Gastrocnemius medialis (tissue), 4 donors: ENCODE measurements at regions not wholly inside any gene's neighbourhood (a gene's known extent, or its start where the extent isn't known, plus 50 kb on each side); places are given as distances from the start of the nearest gene placed in this dataset.

Experiments
- ATAC-seq, 2 donors: fragments of 150-250 bp; one replicate each; pipeline ENCODE4 v1.9.1; 2016
- DNase-seq, 2 donors: peaks; one replicate each; pipeline ENCODE4 v3.0.0-alpha.2; 2019
- H3K27ac ChIP-seq, 4 donors: fragments of 200-600 bp; sonication (generic); 1 replicate in 1 of 4; 2 replicates in 3 of 4; pipeline ENCODE4 v1.5.1; 2016 to 2018; ENCODE audit warnings: mild to moderate bottlenecking in 2 of 4, moderate library complexity in 1 of 4
- H3K27me3 ChIP-seq, 3 donors: fragments of 200-600 bp; sonication (generic) in 2 of 3; 1 replicate in 1 of 3; 2 replicates in 2 of 3; pipeline versions ENCODE4 v1.5.1 to v1.6.0; 2016 to 2019; ENCODE audit warnings: mild to moderate bottlenecking in 1 of 3, moderate library complexity in 1 of 3
- H3K36me3 ChIP-seq, 2 donors: fragments of 200-600 bp; sonication (generic) in 1 of 2; one replicate each; pipeline ENCODE4 v1.5.1; 2017 to 2018
- H3K4me1 ChIP-seq, 2 donors: fragments of 200-600 bp; sonication (generic) in 1 of 2; one replicate each; pipeline ENCODE4 v1.5.1; 2016 to 2017; ENCODE audit warnings: mild to moderate bottlenecking in 2 of 2
- H3K4me3 ChIP-seq, 4 donors: fragments of 200-600 bp; sonication (generic) in 3 of 4; 1 replicate in 1 of 4; 2 replicates in 3 of 4; pipeline ENCODE4 v1.5.1; 2016 to 2019; ENCODE audit warnings: mild to moderate bottlenecking in 2 of 4
- H3K9me3 ChIP-seq, 3 donors: fragments of 200-600 bp; sonication (generic) in 2 of 3; 1 replicate in 1 of 3; 2 replicates in 2 of 3; pipeline ENCODE4 v1.5.1; 2016 to 2019
- CTCF ChIP-seq, 5 experiments: fragments of 450-650 bp in 3 of 5; fragments of 200-600 bp in 2 of 5; sonication (generic) in 2 of 5; IDR thresholded peaks in 4 of 5; conservative IDR thresholded peaks in 1 of 5; 1 replicate in 4 of 5; 2 replicates in 1 of 5; pipeline ENCODE4 v1.5.1; 2016 to 2019; ENCODE audit warnings: antibody characterized with exemption in 5 of 5, mild to moderate bottlenecking in 3 of 5, moderate library complexity in 3 of 5
- POLR2A ChIP-seq, 2 donors: fragments of 450-650 bp; IDR thresholded peaks; one replicate each; pipeline ENCODE4 v1.6.1; 2017; ENCODE audit warnings: antibody characterized with exemption in 2 of 2, mild to moderate bottlenecking in 2 of 2, moderate library complexity in 2 of 2
- in situ Hi-C, 4 donors: fragments of 200-750 bp; cut with MboI; loops; one replicate each; pipeline versions ENCODE4 v1.15.0 to v1.8.0; 2017; ENCODE audit warnings: low sequenced_read_pairs in 4 of 4
- intact Hi-C: fragments of 100-400 bp; cut with DNase I; formaldehyde crosslinking; loops from one replicate; pipeline ENCODE4 v1.15.1; 2023; ENCODE audit warnings: low total_unique reads

DNA sequence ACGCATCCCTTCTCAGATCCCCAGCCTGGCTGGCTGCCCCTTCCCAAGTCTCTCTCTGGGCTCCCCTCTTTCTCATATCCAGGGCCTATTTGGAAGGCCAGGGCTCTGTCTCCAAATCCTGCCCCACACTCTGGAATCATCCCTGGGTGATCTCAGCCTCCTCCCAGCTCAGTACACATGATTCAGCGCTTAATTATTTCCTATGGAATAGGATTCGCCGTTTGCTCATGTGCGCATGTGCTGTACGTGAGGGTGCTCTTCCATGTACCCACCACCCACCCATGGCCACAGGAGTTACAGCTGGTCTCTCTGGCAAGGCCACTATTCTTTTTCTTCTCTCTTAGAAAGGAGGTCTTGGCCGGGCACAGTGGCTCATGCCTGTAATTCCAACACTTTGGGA is 81.7 kb upstream of the FOXP4 start:
- ATAC-seq, result no peak

DNA sequence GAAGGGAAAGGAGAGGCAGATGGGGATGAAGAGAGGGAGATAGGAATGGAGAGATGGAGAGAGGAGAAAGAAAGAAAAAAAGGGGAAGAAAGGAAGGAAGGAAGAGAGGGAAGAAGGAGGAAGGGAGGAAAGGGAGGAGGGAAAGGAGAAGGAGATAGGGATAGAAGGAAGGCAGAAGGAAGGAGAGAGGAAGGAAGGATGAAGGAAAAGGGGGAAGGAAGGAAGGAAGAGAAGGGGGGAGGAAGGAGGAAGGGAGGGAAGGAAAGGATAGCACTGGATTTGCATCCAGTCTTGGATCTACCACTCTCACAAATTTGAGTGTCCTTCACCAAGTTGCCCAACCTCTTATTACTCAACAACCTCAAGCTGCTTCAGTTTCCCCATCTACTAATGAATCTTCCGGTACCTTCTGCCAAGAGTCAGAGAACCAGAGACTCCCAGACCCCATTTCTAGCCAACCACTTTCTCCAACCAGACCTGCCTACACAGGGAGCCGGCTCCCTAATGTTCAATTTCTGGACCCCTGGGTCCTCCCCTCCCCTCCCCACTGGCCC is 79.7 kb upstream of the FOXP4 start:
- H3K4me3 ChIP-seq, result no peak overlapping the region
- in situ Hi-C loops, result loop anchor here in 2 of 4 donors (10.0 kb wide), 1 partner anchor 128 kb away; no protein-coding TSS in a partner anchor
- no peaks in the 10 kb centered on the region for H3K36me3 ChIP-seq
- H3K27me3 ChIP-seq, result peaks cover 25 to 34% (median 31%) of the 10 kb centered on the region in 3 donors
- H3K9me3 ChIP-seq, result no peaks in the 10 kb centered on the region
- no peak for DNase-seq
- no peaks in the 10 kb centered on the region for H3K4me1 ChIP-seq
- peak in 1 of 2 donors; percentile 43 for ATAC-seq
- TF ChIP-seq CTCF (IDR thresholded peaks at IDR 0.05 in 4 of 5, conservative IDR thresholded peaks at IDR 0.05 in 1 of 5), result no peak
- no peak for TF ChIP-seq POLR2A (IDR thresholded peaks at IDR 0.05)
- no peak overlapping the region for H3K27ac ChIP-seq
- intact Hi-C loops, result no loop called here

More for the DNA sequence above, 81.7 kb upstream of the FOXP4 start:
- Histone ChIP-seq H3K27me3 (peaks cover 5 to 16% (median 11%) of the 10 kb centered on the region in 3 donors), H3K36me3 (no peaks in the 10 kb centered on the region), H3K27ac (no peak overlapping the region), H3K4me1 (no peaks in the 10 kb centered on the region), H3K9me3 (no peaks in the 10 kb centered on the region), H3K4me3 (no peak overlapping the region)
- TF ChIP-seq CTCF (IDR thresholded peaks at IDR 0.05 in 4 of 5, conservative IDR thresholded peaks at IDR 0.05 in 1 of 5) (no peak), POLR2A (IDR thresholded peaks at IDR 0.05) (no peak)
- in situ Hi-C loops, result loop anchor here in 3 of 4 donors (5.0 to 10.0 kb wide), 2 partner anchors 128 to 130 kb away; no protein-coding TSS in a partner anchor
- intact Hi-C loops, result no loop called here
- no peak for DNase-seq

- Histone ChIP-seq H3K4me1 (no peaks in the 10 kb centered on the region), H3K4me3 (no peak overlapping the region), H3K36me3 (no peaks in the 10 kb centered on the region), H3K27ac (no peak overlapping the region), H3K27me3 (peaks cover 26 to 34% (median 31%) of the 10 kb centered on the region in 3 donors), H3K9me3 (no peaks in the 10 kb centered on the region)
- intact Hi-C loops (no loop called here), in situ Hi-C loops (loop anchor here in 2 of 4 donors (10.0 kb wide), 1 partner anchor 128 kb away; no protein-coding TSS in a partner anchor)
- DNase-seq, result no peak
- TF ChIP-seq POLR2A (IDR thresholded peaks at IDR 0.05), result no peak
- TF ChIP-seq CTCF (IDR thresholded peaks at IDR 0.05 in 4 of 5, conservative IDR thresholded peaks at IDR 0.05 in 1 of 5), result no peak
- no peak for ATAC-seq
Observed at GRCh38 chr6:41467061-41467460, 79.1 kb upstream of the FOXP4 start.

DNA sequence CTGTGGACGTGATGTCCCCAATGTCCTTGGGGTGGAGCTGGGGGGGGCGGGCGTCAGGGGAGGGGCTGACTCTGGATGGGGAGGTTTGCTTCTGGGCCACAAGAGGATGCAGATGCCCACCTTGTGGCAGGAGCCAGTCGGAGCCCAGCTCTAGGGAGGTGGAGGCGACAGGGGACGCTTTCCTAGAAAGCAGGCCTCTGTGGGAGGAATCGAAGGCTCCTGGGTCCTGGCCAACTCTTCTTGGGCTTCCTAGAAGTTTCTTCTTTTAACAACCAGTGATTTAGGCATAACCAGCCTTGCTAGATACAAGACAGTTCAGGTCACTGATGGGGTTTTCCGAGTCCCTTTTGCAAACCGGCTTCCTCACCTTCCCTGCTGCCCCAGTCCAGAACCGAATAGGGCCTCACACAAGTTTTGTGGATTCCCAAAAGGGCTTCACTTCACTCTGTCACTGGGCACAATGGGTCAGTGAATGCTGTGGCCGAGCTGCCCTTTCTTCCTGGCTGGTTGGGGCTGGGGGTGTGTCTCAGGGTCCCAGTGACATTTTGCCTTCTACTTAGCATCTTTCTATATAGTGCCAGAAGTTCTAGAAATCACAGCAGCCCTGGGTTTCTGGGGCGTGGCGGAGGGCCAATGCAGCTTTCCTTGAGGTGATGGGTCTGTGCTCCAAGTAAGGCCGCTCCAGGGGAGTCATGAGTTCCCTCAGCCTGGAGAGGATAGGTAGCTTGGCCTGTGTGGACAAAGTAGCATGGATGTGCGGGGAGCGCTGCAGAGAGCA is 78.4 kb upstream of the FOXP4 start:
- no peak overlapping the region for H3K27ac ChIP-seq
- intact Hi-C loops, result no loop called here
- no peaks in the 10 kb centered on the region for H3K4me1 ChIP-seq
- H3K4me3 ChIP-seq, result no peak overlapping the region
- DNase-seq (no peak), ATAC-seq (no peak)
- in situ Hi-C loops, result loop anchor here in 2 of 4 donors (10.0 kb wide), 1 partner anchor 127 kb away; no protein-coding TSS in a partner anchor
- no peaks in the 10 kb centered on the region for H3K36me3 ChIP-seq
- H3K27me3 ChIP-seq, result peaks cover 26 to 34% (median 31%) of the 10 kb centered on the region in 3 donors
- H3K9me3 ChIP-seq, result no peaks in the 10 kb centered on the region
- no peak for TF ChIP-seq POLR2A (IDR thresholded peaks at IDR 0.05)
- no peak for TF ChIP-seq CTCF (IDR thresholded peaks at IDR 0.05 in 4 of 5, conservative IDR thresholded peaks at IDR 0.05 in 1 of 5)
